Gastroesophageal sphincter (tissue), 2 donors: ENCODE measurements at regions not wholly inside any gene's neighbourhood (a gene's known extent, or its start where the extent isn't known, plus 50 kb on each side); places are given as distances from the start of the nearest gene placed in this dataset.

ENCODE experiments used
- EP300 ChIP-seq: sonication (generic); formaldehyde crosslinking; IDR thresholded peaks from one replicate; pipeline ENCODE4 v1.6.1; 2017; ENCODE audit warnings: antibody characterized with exemption, mild to moderate bottlenecking
- POLR2A ChIP-seq, 2 donors: fragments of 450-650 bp; IDR thresholded peaks; one replicate each; pipeline ENCODE4 v1.6.1; 2017; ENCODE audit warnings: antibody characterized with exemption in 2 of 2, mild to moderate bottlenecking in 2 of 2, moderate library complexity in 1 of 2
- POLR2AphosphoS5 ChIP-seq: sonication (generic); formaldehyde crosslinking; IDR thresholded peaks from one replicate; pipeline ENCODE4 v1.6.1; 2017; ENCODE audit warnings: antibody characterized with exemption

- TF ChIP-seq EP300 (no peak), POLR2A (IDR thresholded peaks at IDR 0.05) (no peak), POLR2AphosphoS5 (peak; percentile 77)
Measured at GRCh38 chr4:53943345-53944085, 120.9 kb downstream of the CHIC2 start.
